Keratinocyte (primary cell): ENCODE measurements at regions not wholly inside any gene's neighbourhood (a gene's known extent, or its start where the extent isn't known, plus 50 kb on each side); places are given as distances from the start of the nearest gene placed in this dataset.
"Not testable (repeated sequence)": the region's sequence is repeated elsewhere in the genome, so short reads cannot be mapped to it uniquely, and the experiment has no call there.

ENCODE experiments used
- DNase-seq: peaks from one replicate; pipeline ENCODE4 v3.0.0-alpha.2; 2011; ENCODE audit warnings: low read depth, missing footprints, low spot score
- FAIRE-seq: peaks from 2 replicates; lab custom pipeline; 2011; peaks lifted over from hg19 to GRCh38; lab: Jason Lieb, UNC
- H2AFZ ChIP-seq: 2 replicates; pipeline ENCODE4 v1.6.0; 2012; ENCODE audit warnings: low read length, control low read depth, inconsistent platforms; ENCODE audit not compliant: control insufficient read depth
- H3K27ac ChIP-seq: 2 replicates; pipeline ENCODE4 v1.5.1; 2011; ENCODE audit warnings: low read length; ENCODE audit not compliant: control insufficient read depth, insufficient read depth
- H3K27me3 ChIP-seq: 3 replicates; pipeline ENCODE4 v1.6.0; 2011; ENCODE audit warnings: low read length; ENCODE audit not compliant: control insufficient read depth, insufficient read depth; ENCODE audit errors: extremely low read depth
- H3K36me3 ChIP-seq, 2 experiments: 2 replicates in 1 of 2; 3 replicates in 1 of 2; pipeline ENCODE4 v1.5.1; 2011; ENCODE audit warnings: low read length in 2 of 2, mild to moderate bottlenecking in 1 of 2; ENCODE audit not compliant: control insufficient read depth in 2 of 2, insufficient read depth in 2 of 2; ENCODE audit errors: extremely low read depth in 1 of 2
- H3K4me1 ChIP-seq: 3 replicates; pipeline ENCODE4 v1.5.1; 2011; ENCODE audit warnings: low read length; ENCODE audit not compliant: control insufficient read depth, insufficient read depth; ENCODE audit errors: extremely low read depth
- H3K4me2 ChIP-seq: 3 replicates; pipeline ENCODE4 v1.6.0; 2011; ENCODE audit warnings: low read depth, low read length; ENCODE audit not compliant: control insufficient read depth, insufficient read depth; ENCODE audit errors: extremely low read depth
- H3K4me3 ChIP-seq, 3 experiments: fragments of 200-600 bp in 1 of 3; sonication (generic) in 1 of 3; 2 replicates in 2 of 3; 3 replicates in 1 of 3; pipeline ENCODE4 v1.5.1; 2011 to 2016; ENCODE audit warnings: low read length in 3 of 3, mild to moderate bottlenecking in 3 of 3, control low read depth in 2 of 3, inconsistent platforms in 1 of 3, low read depth in 1 of 3, mixed read lengths in 1 of 3, mixed run types in 1 of 3, moderate library complexity in 1 of 3; ENCODE audit not compliant: control insufficient read depth in 2 of 3, insufficient read depth in 2 of 3; ENCODE audit errors: extremely low read depth in 1 of 3
- H3K79me2 ChIP-seq: 2 replicates; pipeline ENCODE4 v1.6.0; 2012; ENCODE audit warnings: low read length; ENCODE audit not compliant: control insufficient read depth, insufficient read depth
- H3K9ac ChIP-seq: 3 replicates; pipeline ENCODE4 v1.6.0; 2011; ENCODE audit warnings: low read length; ENCODE audit not compliant: control insufficient read depth, insufficient read depth; ENCODE audit errors: extremely low read depth
- H3K9me1 ChIP-seq: 3 replicates; pipeline ENCODE4 v1.6.0; 2011; ENCODE audit warnings: low read length; ENCODE audit not compliant: control insufficient read depth, insufficient read depth; ENCODE audit errors: extremely low read depth
- H3K9me3 ChIP-seq: 2 replicates; pipeline ENCODE4 v1.5.1; 2012; ENCODE audit warnings: low read depth, low read length; ENCODE audit not compliant: control insufficient read depth
- H4K20me1 ChIP-seq: 3 replicates; pipeline ENCODE4 v1.6.0; 2011; ENCODE audit warnings: low read length; ENCODE audit not compliant: control insufficient read depth, insufficient read depth; ENCODE audit errors: extremely low read depth
- CTCF ChIP-seq, 3 experiments: IDR thresholded peaks in 1 of 3; conservative IDR thresholded peaks in 1 of 3; optimal IDR thresholded peaks in 1 of 3; 2 replicates in 2 of 3; 3 replicates in 1 of 3; pipeline versions ENCODE3 to v1.5.1; 2011; ENCODE audit warnings: low read length in 3 of 3, mild to moderate bottlenecking in 3 of 3, moderate library complexity in 2 of 3, control low read depth in 1 of 3, inconsistent platforms in 1 of 3; ENCODE audit not compliant: insufficient read depth in 2 of 3; ENCODE audit errors: extremely low read depth in 1 of 3
- EZH2 ChIP-seq: IDR thresholded peaks from one replicate; pipeline ENCODE4 v1.6.1; 2012; ENCODE audit warnings: inconsistent platforms, mild to moderate bottlenecking, low read length, moderate library complexity
- dilution Hi-C: fragments of 300-500 bp; cut with MboI; formaldehyde crosslinking; loops from one replicate; pipeline ENCODE4 v1.7.0; 2020; ENCODE audit warnings: low sequenced_read_pairs; ENCODE audit not compliant: extremely low pct_ligation_motif_present

GRCh38 chr5:101296477-101296876, 393.4 kb upstream of the ST8SIA4 start:
- no peak overlapping the region for H2AFZ ChIP-seq
- no peaks in the 10 kb centered on the region for H3K9me3 ChIP-seq
- H3K9me1 ChIP-seq, result no peaks in the 10 kb centered on the region
- no peaks in the 10 kb centered on the region for H3K4me1 ChIP-seq
- no peak overlapping the region for H3K27ac ChIP-seq
- no peak overlapping the region for H3K4me2 ChIP-seq
- DNase-seq (no peak), FAIRE-seq (no peak)
- dilution Hi-C loops, result no loop called here
- no peaks in the 10 kb centered on the region for H3K79me2 ChIP-seq
- H3K27me3 ChIP-seq, result no peaks in the 10 kb centered on the region
- no peaks in the 10 kb centered on the region for H4K20me1 ChIP-seq
- H3K4me3 ChIP-seq, result no peak overlapping the region
- TF ChIP-seq EZH2, result no peak
- no peak for TF ChIP-seq CTCF (optimal IDR thresholded peaks at IDR 0.05 in 1 of 3, IDR thresholded peaks at IDR 0.05 in 1 of 3, conservative IDR thresholded peaks at IDR 0.05 in 1 of 3; ENCODE audit: extremely low read depth in 1 of 3, insufficient read depth in 2 of 3, low read length in 3 of 3)
- no peaks in the 10 kb centered on the region for H3K36me3 ChIP-seq
- H3K9ac ChIP-seq, result no peak overlapping the region

- H3K27ac ChIP-seq, result no peak overlapping the region
- H4K20me1 ChIP-seq, result no peaks in the 10 kb centered on the region
- no peaks in the 10 kb centered on the region for H3K79me2 ChIP-seq
- no peaks in the 10 kb centered on the region for H3K9me1 ChIP-seq
- H2AFZ ChIP-seq, result no peak overlapping the region
- H3K27me3 ChIP-seq, result no peaks in the 10 kb centered on the region
- dilution Hi-C loops, result no loop called here
- no peaks in the 10 kb centered on the region for H3K9me3 ChIP-seq
- H3K9ac ChIP-seq, result no peak overlapping the region
- FAIRE-seq (no peak), DNase-seq (no peak)
- no peak for TF ChIP-seq CTCF (optimal IDR thresholded peaks at IDR 0.05 in 1 of 3, IDR thresholded peaks at IDR 0.05 in 1 of 3, conservative IDR thresholded peaks at IDR 0.05 in 1 of 3; ENCODE audit: extremely low read depth in 1 of 3, insufficient read depth in 2 of 3, low read length in 3 of 3)
- TF ChIP-seq EZH2, result no peak
- no peak overlapping the region for H3K4me2 ChIP-seq
- no peak overlapping the region for H3K4me3 ChIP-seq
- no peaks in the 10 kb centered on the region for H3K4me1 ChIP-seq
- H3K36me3 ChIP-seq, result no peaks in the 10 kb centered on the region
Observed at GRCh38 chr5:101292199-101292598, 389.1 kb upstream of the ST8SIA4 start.

GRCh38 chr5:101290761-101291160, 387.7 kb upstream of the ST8SIA4 start:
- H3K27me3 ChIP-seq, H3K36me3 ChIP-seq, H4K20me1 ChIP-seq, H3K9me3 ChIP-seq, H3K9ac ChIP-seq, dilution Hi-C loops, H3K4me2 ChIP-seq, FAIRE-seq, H3K4me3 ChIP-seq, DNase-seq, H2AFZ ChIP-seq, H3K4me1 ChIP-seq, H3K27ac ChIP-seq, H3K9me1 ChIP-seq, H3K79me2 ChIP-seq: not testable (repeated sequence)
